Pancreas (tissue), 10 donors: ENCODE measurements at regions not wholly inside any gene's neighbourhood (a gene's known extent, or its start where the extent isn't known, plus 50 kb on each side); places are given as distances from the start of the nearest gene placed in this dataset.

Experiments used
- ATAC-seq, 4 donors: fragments of 200-7000 bp; cut with Tn5 transposase; one replicate each; pipeline versions ENCODE4 v1.8.0 to v1.9.1; 2020; ENCODE audit warnings: mild to moderate bottlenecking in 4 of 4, moderate library complexity in 4 of 4
- DNase-seq, 6 donors: peaks; one replicate each; pipeline ENCODE4 v3.0.0-alpha.2; 2020
- FAIRE-seq: peaks from 2 replicates; lab custom pipeline; 2012; peaks lifted over from hg19 to GRCh38; lab: Jason Lieb, UNC
- H3K27ac ChIP-seq, 4 donors: fragments of 200-600 bp; sonication (generic); 1 replicate in 3 of 4; 2 replicates in 1 of 4; pipeline versions ENCODE4 v1.5.0 to v1.8.0; 2020
- H3K27me3 ChIP-seq, 4 donors: fragments of 200-600 bp; one replicate each; pipeline ENCODE4 v1.8.0; 2021
- H3K36me3 ChIP-seq, 3 donors: fragments of 200-600 bp; sonication (generic) in 1 of 3; one replicate each; pipeline versions ENCODE4 v1.5.0 to v1.8.0; 2020 to 2021
- H3K4me1 ChIP-seq, 3 donors: fragments of 200-600 bp; one replicate each; pipeline ENCODE4 v1.8.0; 2021
- H3K4me3 ChIP-seq, 4 donors: fragments of 200-600 bp; sonication (generic) in 2 of 4; one replicate each; pipeline versions ENCODE4 v1.5.0 to v1.8.0; 2020 to 2021
- H3K9me3 ChIP-seq, 4 donors: fragments of 200-600 bp; one replicate each; pipeline ENCODE4 v1.8.0; 2021
- WGBS, 2 donors: extraction: QIAGEN DNeasy Blood & Tissue Kit; methylation state at CpG; one replicate each; pipeline ENCODE4 v1.1.7; 2013; 5-methylcytosine and 5-hydroxymethylcytosine counted together
- intact Hi-C, 3 donors: fragments of 100-400 bp; cut with DNase I; formaldehyde crosslinking; loops; one replicate each; pipeline versions ENCODE4 v1.11.1 to v1.14.2; 2022
- TF ChIP-seq, protein P1 (sequence below), 4 donors: fragments of 200-600 bp; sonication (generic) in 3 of 4; IDR thresholded peaks; one replicate each; pipeline versions ENCODE4 v1.5.0 to v1.8.0; 2021; ENCODE audit warnings: antibody characterized with exemption in 4 of 4
- donor health status: healthy with polysubstance abuse.
- donor health status: DM: no; HTN: no; CAD: no; lungs with moderate emphysema.
- donor health status: DM: no; HTN: no; CAD: no.
- donor health status: control.
- donor health status: control.
- donor health status: Bipolar disorder and iron deficiency.
- donor health status: DM: yes; HTN: yes; CAD: no.
- donor health status: DM: no; HTN: no; CAD: no.
- donor health status: DM: no; HTN: no; CAD: no.
- donor health status: DM: yes; HTN: yes; CAD: no.

- Histone ChIP-seq H3K9me3 (no peaks in the 10 kb centered on the region), H3K4me3 (no peak overlapping the region), H3K27ac (no peak overlapping the region), H3K27me3 (peaks cover 0 to 12% (median 3%) of the 10 kb centered on the region in 4 donors), H3K36me3 (no peaks in the 10 kb centered on the region), H3K4me1 (no peaks in the 10 kb centered on the region)
- no peak for DNase-seq
- TF ChIP-seq, protein P1, sequence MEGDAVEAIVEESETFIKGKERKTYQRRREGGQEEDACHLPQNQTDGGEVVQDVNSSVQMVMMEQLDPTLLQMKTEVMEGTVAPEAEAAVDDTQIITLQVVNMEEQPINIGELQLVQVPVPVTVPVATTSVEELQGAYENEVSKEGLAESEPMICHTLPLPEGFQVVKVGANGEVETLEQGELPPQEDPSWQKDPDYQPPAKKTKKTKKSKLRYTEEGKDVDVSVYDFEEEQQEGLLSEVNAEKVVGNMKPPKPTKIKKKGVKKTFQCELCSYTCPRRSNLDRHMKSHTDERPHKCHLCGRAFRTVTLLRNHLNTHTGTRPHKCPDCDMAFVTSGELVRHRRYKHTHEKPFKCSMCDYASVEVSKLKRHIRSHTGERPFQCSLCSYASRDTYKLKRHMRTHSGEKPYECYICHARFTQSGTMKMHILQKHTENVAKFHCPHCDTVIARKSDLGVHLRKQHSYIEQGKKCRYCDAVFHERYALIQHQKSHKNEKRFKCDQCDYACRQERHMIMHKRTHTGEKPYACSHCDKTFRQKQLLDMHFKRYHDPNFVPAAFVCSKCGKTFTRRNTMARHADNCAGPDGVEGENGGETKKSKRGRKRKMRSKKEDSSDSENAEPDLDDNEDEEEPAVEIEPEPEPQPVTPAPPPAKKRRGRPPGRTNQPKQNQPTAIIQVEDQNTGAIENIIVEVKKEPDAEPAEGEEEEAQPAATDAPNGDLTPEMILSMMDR (IDR thresholded peaks at IDR 0.05), result no peak
- no peak for FAIRE-seq
- intact Hi-C loops, result no loop called here
- 43 to 45% methylated on average over 21 of the region's 21 CpGs for WGBS, 2 donors
- ATAC-seq, result no peak
Observed at GRCh38 chr6:163634211-163635171, 220.0 kb downstream of the QKI start.

DNA sequence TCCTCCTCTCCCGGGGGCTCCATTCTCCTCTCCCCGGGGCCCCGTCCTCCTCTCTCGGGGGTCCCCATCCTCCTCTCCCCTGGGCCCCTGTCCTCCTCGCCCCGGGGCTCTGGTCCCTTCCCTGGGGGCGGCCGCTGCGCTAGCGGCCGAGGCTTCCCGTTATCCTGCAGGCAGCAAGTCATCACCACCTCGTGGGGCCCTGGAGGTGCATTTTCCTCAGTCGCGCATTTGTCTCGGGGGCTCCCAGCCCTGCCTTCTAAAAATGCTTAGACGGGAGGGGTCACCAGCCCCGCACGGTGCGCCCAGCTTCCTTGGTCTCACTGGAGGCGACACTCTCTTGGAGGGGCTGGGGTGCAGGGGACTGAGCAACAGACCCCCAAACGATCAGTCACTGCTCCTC, 216.5 kb downstream of the QKI start:
- no peak for FAIRE-seq

GRCh38 chr6:163630572-163630971, 216.1 kb downstream of the QKI start:
- Histone ChIP-seq H3K27ac (no peak overlapping the region), H3K4me3 (no peak overlapping the region), H3K4me1 (no peaks in the 10 kb centered on the region), H3K9me3 (no peaks in the 10 kb centered on the region), H3K27me3 (peaks cover 0 to 12% (median 3%) of the 10 kb centered on the region in 4 donors), H3K36me3 (no peaks in the 10 kb centered on the region)
- intact Hi-C loops, result no loop called here
- WGBS, 2 donors, result 15 to 17% methylated on average over 29 to 34 of the region's 34 CpGs
- DNase-seq (no peak), FAIRE-seq (no peak), ATAC-seq (no peak)
- TF ChIP-seq, protein P1 (IDR thresholded peaks at IDR 0.05), result no peak

More for the DNA sequence above, 216.5 kb downstream of the QKI start:
- DNase-seq (no peak), ATAC-seq (no peak)
- H3K27me3 ChIP-seq, result peaks cover 0 to 12% (median 3%) of the 10 kb centered on the region in 4 donors
- no peak overlapping the region for H3K4me3 ChIP-seq
- no peaks in the 10 kb centered on the region for H3K36me3 ChIP-seq
- intact Hi-C loops, result no loop called here
- no peak overlapping the region for H3K27ac ChIP-seq
- no peaks in the 10 kb centered on the region for H3K9me3 ChIP-seq
- H3K4me1 ChIP-seq, result no peaks in the 10 kb centered on the region
- WGBS, 2 donors, result 30 to 49% methylated on average over 11 to 22 of the region's 22 CpGs
- TF ChIP-seq, protein P1 (IDR thresholded peaks at IDR 0.05), result no peak

DNA sequence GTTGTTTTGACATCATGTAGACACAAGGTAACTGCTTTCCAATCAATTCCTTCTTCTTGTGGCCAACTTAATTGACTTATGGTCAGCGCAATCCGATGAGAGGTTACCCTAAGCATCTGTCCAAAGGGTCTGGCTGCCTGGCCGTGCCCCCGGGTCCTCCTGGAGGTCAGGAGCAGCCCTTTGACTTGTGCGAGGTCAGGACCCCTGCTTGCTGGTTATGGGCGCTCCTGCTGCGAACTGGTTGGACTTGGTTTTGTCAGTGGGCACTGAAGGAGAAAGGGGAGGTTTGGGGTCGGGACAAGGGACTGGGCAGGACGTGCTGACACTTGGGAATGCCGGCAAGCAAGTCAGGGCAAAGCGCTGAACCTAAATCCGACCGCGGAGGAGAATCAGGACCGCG, 215.6 kb downstream of the QKI start:
- intact Hi-C loops, result no loop called here
- TF ChIP-seq, protein P1 (IDR thresholded peaks at IDR 0.05), result no peak
- H3K4me3 ChIP-seq, result no peak overlapping the region
- no peaks in the 10 kb centered on the region for H3K9me3 ChIP-seq
- FAIRE-seq (no peak), DNase-seq (no peak), ATAC-seq (no peak)
- H3K36me3 ChIP-seq, result no peaks in the 10 kb centered on the region
- no peak overlapping the region for H3K27ac ChIP-seq
- peaks cover 0 to 12% (median 3%) of the 10 kb centered on the region in 4 donors for H3K27me3 ChIP-seq
- WGBS, 2 donors, result 52 to 61% methylated on average over 16 of the region's 16 CpGs
- H3K4me1 ChIP-seq, result no peaks in the 10 kb centered on the region
